ENCODE measurements at regions not wholly inside any gene's neighbourhood (a gene's known extent, or its start where the extent isn't known, plus 50 kb on each side); places are given as distances from the start of the nearest gene placed in this dataset.

GRCh38 chr20:48038713-48039112 lies 253.4 kb upstream of the SULF2 start:
- ChIA-PET RAD21 (ENCODE audit: unreplicated experiment) (no interaction called here), CTCF (no interaction called here), SMC1A (ENCODE audit: uncharacterized antibody, unreplicated experiment) (interaction anchor here (1.0 kb wide), 1 partner anchor 36 kb away, joined by 4 read pairs; no protein-coding TSS in a partner anchor), POLR2A (no interaction called here)
- DNase-seq (ENCODE audit: low read depth, low spot score) (no peak), ATAC-seq (peak; percentile 47), FAIRE-seq (no peak)
- Histone ChIP-seq H3K9ac (ENCODE audit: control insufficient read depth, insufficient read depth, low read length) (no peak overlapping the region), H2AFZ (ENCODE audit: control insufficient read depth, low read depth, low read length) (no peak overlapping the region), H3K4me3 (no peak overlapping the region), H3K36me3 (ENCODE audit: control insufficient read depth in 2 of 2, insufficient read depth in 2 of 2, low read length in 1 of 2) (no peaks in the 10 kb centered on the region), H3K4me2 (ENCODE audit: control insufficient read depth, insufficient read depth) (no peak overlapping the region), H3K4me1 (ENCODE audit: control insufficient read depth, insufficient read depth, low read length) (no peaks in the 10 kb centered on the region), H3K9me3 (replicated peaks; ENCODE audit: control insufficient read depth, insufficient read depth, low read length) (no peaks in the 10 kb centered on the region; the same call in 2 of the 3 replicates), H4K20me1 (ENCODE audit: control insufficient read depth, insufficient read depth) (no peaks in the 10 kb centered on the region), H3K79me2 (ENCODE audit: control insufficient read depth, insufficient read depth, low read length) (no peaks in the 10 kb centered on the region), H3K27ac (ENCODE audit: control insufficient read depth, insufficient read depth) (no peak overlapping the region), H3K27me3 (replicated peaks in 1 of 2; ENCODE audit: control insufficient read depth in 2 of 2, insufficient read depth in 2 of 2, low read length in 1 of 2) (no peaks in the 10 kb centered on the region)
- in situ Hi-C loops (cut with MboI) (no loop called here), intact Hi-C loops (cut with micrococcal nuclease; ENCODE audit: unreplicated experiment) (no loop called here)
- BruUV-seq (replicated peaks): no TSS peak
- 65% methylated on average over 7 of the region's 7 CpGs for WGBS (ENCODE audit: insufficient coverage, insufficient replicate concordance, low lambda C conversion rate, missing lambda C conversion rate)
- no peak for TF ChIP-seq NKRF (conservative IDR thresholded peaks at IDR 0.05)
- no peak for TF ChIP-seq FOXM1 (IDR thresholded peaks at IDR 0.05; ENCODE audit: low read depth, low read length)
- TF ChIP-seq CREB1 (IDR thresholded peaks at IDR 0.05; ENCODE audit: low read depth): no peak
- no peak for TF ChIP-seq ELK1 (IDR thresholded peaks at IDR 0.05; ENCODE audit: low read depth, low read length)
- no peak for TF ChIP-seq SREBF2 (IDR thresholded peaks at IDR 0.05; ENCODE audit: low read length)
- TF ChIP-seq BHLHE40 (IDR thresholded peaks at IDR 0.05; ENCODE audit: borderline replicate concordance in 1 of 2, low read depth in 2 of 2, low read length in 1 of 2): no peak; a peak in 1 of 4 replicates
- no peak for TF ChIP-seq ATF3 (IDR thresholded peaks at IDR 0.05; ENCODE audit: borderline replicate concordance, extremely low read depth, low read depth, low read length)
- TF ChIP-seq E2F4 (IDR thresholded peaks at IDR 0.05; ENCODE audit: low read depth, low read length): no peak
- peak; percentile 25 for TF ChIP-seq MEF2B (IDR thresholded peaks at IDR 0.05; ENCODE audit: partially characterized antibody, poor library complexity, severe bottlenecking)
- no peak for TF ChIP-seq NR2C2 (IDR thresholded peaks at IDR 0.05; ENCODE audit: borderline replicate concordance, control insufficient read depth, insufficient read length, low read depth)
- peak; percentile 88 for TF ChIP-seq ZNF24 (IDR thresholded peaks at IDR 0.05)
- TF ChIP-seq SMC3 (IDR thresholded peaks at IDR 0.05; ENCODE audit: borderline replicate concordance, low read length): no peak
- TF ChIP-seq IKZF2 (IDR thresholded peaks at IDR 0.05): 0 out of 4 replicates have a peak, but pooled peaks of 1 of the 2 experiments have one; percentile 16
- TF ChIP-seq PAX5 (IDR thresholded peaks at IDR 0.05; ENCODE audit: borderline replicate concordance, low read depth, low read length): no peak
- no peak for TF ChIP-seq PBX3 (IDR thresholded peaks at IDR 0.05; ENCODE audit: insufficient replicate concordance, low read depth, low read length)
- no peak for TF ChIP-seq FOS (IDR thresholded peaks at IDR 0.05; ENCODE audit: borderline replicate concordance, extremely low read depth, insufficient read length)
